ENCODE measurements at regions not wholly inside any gene's neighbourhood (a gene's known extent, or its start where the extent isn't known, plus 50 kb on each side); places are given as distances from the start of the nearest gene placed in this dataset.

DNA sequence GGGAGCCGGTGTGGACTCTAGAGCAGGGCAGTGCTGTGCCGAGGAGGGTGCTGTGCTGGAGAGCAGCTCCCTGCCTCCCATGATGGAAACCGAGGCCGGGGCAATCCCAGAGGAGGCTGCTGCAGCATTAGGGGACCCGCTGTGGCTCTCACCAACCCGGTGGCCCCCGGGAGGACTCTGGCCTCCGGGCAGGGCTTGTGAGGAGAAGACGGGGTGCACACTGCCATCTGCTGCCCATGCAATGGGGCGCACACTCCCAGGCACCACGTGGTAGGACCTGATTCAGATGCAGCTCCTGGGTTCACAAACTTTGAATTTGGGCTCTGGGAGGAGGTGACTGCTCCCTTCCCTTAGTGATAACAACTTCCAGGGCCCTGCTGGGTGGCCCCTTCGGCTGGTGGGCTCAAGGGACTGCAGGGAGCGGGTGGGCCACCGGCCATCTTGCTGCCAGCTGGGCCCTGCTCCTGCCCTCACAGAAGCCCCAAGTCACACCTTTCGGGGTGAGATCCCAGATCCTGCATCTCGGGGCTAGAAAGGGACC is 93.8 kb upstream of the FGF3 start:
- intact Hi-C loops (cut with micrococcal nuclease; ENCODE audit: unreplicated experiment), result loop anchor here (1.0 kb wide), 1 partner anchor 227 kb away; no protein-coding TSS in a partner anchor
- Histone ChIP-seq H3K27ac (ENCODE audit: low read depth, low read length, poor library complexity, severe bottlenecking) (no peak overlapping the region), H3K36me3 (ENCODE audit: insufficient read depth, low read length, poor library complexity, severe bottlenecking) (no peaks in the 10 kb centered on the region), H3K9me3 (ENCODE audit: low read depth, low read length, poor library complexity, severe bottlenecking) (no peaks in the 10 kb centered on the region), H3K4me3 (ENCODE audit: low read depth, low read length, poor library complexity, severe bottlenecking) (no peak overlapping the region), H3K27me3 (replicated peaks; ENCODE audit: insufficient read depth, low read depth, low read length, poor library complexity) (no peaks in the 10 kb centered on the region), H3K4me1 (ENCODE audit: insufficient read depth, low read length, poor library complexity, severe bottlenecking) (peaks cover 6% of the 10 kb centered on the region)
- TF ChIP-seq EZH2 (IDR thresholded peaks at IDR 0.05; ENCODE audit: borderline replicate concordance, low read depth, low read length, poor library complexity, severe bottlenecking), result no peak
- TF ChIP-seq, protein P1, sequence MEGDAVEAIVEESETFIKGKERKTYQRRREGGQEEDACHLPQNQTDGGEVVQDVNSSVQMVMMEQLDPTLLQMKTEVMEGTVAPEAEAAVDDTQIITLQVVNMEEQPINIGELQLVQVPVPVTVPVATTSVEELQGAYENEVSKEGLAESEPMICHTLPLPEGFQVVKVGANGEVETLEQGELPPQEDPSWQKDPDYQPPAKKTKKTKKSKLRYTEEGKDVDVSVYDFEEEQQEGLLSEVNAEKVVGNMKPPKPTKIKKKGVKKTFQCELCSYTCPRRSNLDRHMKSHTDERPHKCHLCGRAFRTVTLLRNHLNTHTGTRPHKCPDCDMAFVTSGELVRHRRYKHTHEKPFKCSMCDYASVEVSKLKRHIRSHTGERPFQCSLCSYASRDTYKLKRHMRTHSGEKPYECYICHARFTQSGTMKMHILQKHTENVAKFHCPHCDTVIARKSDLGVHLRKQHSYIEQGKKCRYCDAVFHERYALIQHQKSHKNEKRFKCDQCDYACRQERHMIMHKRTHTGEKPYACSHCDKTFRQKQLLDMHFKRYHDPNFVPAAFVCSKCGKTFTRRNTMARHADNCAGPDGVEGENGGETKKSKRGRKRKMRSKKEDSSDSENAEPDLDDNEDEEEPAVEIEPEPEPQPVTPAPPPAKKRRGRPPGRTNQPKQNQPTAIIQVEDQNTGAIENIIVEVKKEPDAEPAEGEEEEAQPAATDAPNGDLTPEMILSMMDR (conservative IDR thresholded peaks at IDR 0.05; ENCODE audit: low read depth, low read length), result peak; percentile 62
- POLR2A ChIA-PET (ENCODE audit: low non-redundant PET), result no interaction called here
- no TSS peak for BruUV-seq (replicated peaks)
- peak; percentile 44 for DNase-seq (ENCODE audit: low spot score)
- CTCF ChIA-PET, result interaction anchor here (0.8 to 1.5 kb wide), 3 partner anchors 31 to 279 kb away, joined by 3 to 5 read pairs (median 4); no protein-coding TSS in a partner anchor

DNA sequence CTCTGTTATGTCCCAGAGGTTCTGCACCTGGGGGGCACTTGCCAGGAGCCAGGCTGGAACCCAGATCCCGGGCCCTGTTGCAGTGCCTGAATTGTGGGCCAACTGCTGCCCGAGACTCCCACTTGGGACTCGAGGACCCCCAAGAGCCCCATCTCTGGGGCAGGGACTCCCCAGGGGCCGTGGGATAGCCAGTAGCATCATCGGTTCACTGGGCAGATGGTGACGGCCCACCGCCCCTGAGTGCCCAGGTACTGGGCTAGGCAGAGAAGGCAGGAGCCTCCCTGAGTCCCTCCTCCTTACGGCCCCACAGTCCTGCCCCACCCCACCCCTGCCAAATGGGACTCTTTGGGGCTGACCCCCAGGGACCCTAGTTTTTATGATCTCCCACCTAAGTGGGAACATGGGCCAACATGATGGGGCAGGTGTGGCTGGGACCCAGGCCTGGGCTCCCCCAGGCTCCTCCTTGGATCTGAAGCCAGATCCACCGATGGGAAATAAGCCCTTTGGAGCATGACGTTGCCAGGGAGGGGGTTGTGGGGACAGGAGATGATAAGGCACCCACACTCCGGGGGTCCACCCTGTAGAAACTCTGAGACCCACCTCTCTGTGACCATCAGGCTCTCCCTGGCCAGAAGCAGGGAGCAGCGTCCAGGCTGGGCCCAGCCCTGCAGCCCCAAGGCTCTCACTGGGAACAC is 94.5 kb upstream of the FGF3 start:
- no peaks in the 10 kb centered on the region for H3K9me3 ChIP-seq (ENCODE audit: low read depth, low read length, poor library complexity, severe bottlenecking)
- ChIA-PET POLR2A (ENCODE audit: low non-redundant PET) (no interaction called here), CTCF (interaction anchor here (0.8 to 1.5 kb wide), 3 partner anchors 32 to 278 kb away, joined by 3 to 5 read pairs (median 4); no protein-coding TSS in a partner anchor)
- TF ChIP-seq, protein P1 (conservative IDR thresholded peaks at IDR 0.05; ENCODE audit: low read depth, low read length), result no peak
- TF ChIP-seq EZH2 (IDR thresholded peaks at IDR 0.05; ENCODE audit: borderline replicate concordance, low read depth, low read length, poor library complexity, severe bottlenecking), result no peak
- no peak overlapping the region for H3K4me3 ChIP-seq (ENCODE audit: low read depth, low read length, poor library complexity, severe bottlenecking)
- DNase-seq (ENCODE audit: low spot score), result no peak
- no peak overlapping the region for H3K27ac ChIP-seq (ENCODE audit: low read depth, low read length, poor library complexity, severe bottlenecking)
- peaks cover 6% of the 10 kb centered on the region for H3K4me1 ChIP-seq (ENCODE audit: insufficient read depth, low read length, poor library complexity, severe bottlenecking)
- no TSS peak for BruUV-seq (replicated peaks)
- H3K36me3 ChIP-seq (ENCODE audit: insufficient read depth, low read length, poor library complexity, severe bottlenecking), result no peaks in the 10 kb centered on the region
- no peaks in the 10 kb centered on the region for H3K27me3 ChIP-seq (replicated peaks; ENCODE audit: insufficient read depth, low read depth, low read length, poor library complexity)
- intact Hi-C loops (cut with micrococcal nuclease; ENCODE audit: unreplicated experiment), result loop anchor here (1.0 kb wide), 1 partner anchor 227 kb away; no protein-coding TSS in a partner anchor

DNA sequence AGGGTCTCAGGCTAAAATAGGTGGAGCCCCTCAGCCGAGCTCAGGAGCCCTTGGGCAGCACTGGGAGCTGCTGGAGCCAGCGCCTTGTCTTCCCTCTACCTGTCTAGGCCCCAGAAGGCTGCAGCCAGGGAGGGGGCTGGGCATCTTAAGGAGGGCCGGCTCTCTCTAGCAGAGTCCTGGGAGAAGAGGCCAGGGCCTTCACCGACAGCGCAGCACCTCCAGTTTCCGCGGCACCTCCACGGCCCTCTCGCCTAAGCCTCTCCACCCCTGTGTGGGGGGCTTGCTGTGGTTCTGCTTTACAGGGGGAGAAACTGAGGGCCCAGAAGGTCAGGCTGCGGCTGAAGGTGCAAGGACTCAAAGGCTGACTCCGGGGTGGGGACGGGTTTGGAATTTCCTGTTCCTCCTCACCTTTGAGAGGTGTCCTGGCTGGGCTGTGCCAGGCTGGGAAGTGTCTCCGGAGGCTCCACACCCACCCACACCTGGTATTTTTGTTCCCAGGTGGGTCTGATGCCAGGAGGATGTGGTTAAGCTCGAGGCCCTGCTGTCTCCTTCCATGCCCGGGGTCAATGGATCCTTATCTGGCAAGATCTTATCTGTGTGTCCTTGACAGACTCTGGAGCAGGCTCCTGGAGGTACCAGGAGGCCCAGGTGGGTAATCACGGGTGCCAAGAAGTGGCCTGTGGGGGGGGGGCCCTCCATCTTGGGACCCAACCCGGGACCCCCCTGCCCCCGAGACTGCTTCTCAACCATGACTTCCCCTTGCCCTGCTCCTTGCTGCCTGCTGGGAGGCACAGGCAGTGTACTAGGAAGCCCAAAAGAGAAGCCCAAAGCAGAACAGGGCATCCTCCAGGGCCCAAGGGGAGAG is 95.3 kb upstream of the FGF3 start:
- no peak for DNase-seq (ENCODE audit: low spot score)
- no peaks in the 10 kb centered on the region for H3K9me3 ChIP-seq (ENCODE audit: low read depth, low read length, poor library complexity, severe bottlenecking)
- ChIA-PET POLR2A (ENCODE audit: low non-redundant PET) (no interaction called here), CTCF (interaction anchor here (0.6 to 1.5 kb wide), 5 partner anchors 8 to 282 kb away, joined by 3 to 16 read pairs (median 4); no protein-coding TSS in a partner anchor)
- peaks cover 6% of the 10 kb centered on the region for H3K4me1 ChIP-seq (ENCODE audit: insufficient read depth, low read length, poor library complexity, severe bottlenecking)
- no peak for TF ChIP-seq EZH2 (IDR thresholded peaks at IDR 0.05; ENCODE audit: borderline replicate concordance, low read depth, low read length, poor library complexity, severe bottlenecking)
- TF ChIP-seq, protein P1 (conservative IDR thresholded peaks at IDR 0.05; ENCODE audit: low read depth, low read length), result no peak
- no peak overlapping the region for H3K4me3 ChIP-seq (ENCODE audit: low read depth, low read length, poor library complexity, severe bottlenecking)
- H3K27me3 ChIP-seq (replicated peaks; ENCODE audit: insufficient read depth, low read depth, low read length, poor library complexity), result no peaks in the 10 kb centered on the region
- no peaks in the 10 kb centered on the region for H3K36me3 ChIP-seq (ENCODE audit: insufficient read depth, low read length, poor library complexity, severe bottlenecking)
- intact Hi-C loops (cut with micrococcal nuclease; ENCODE audit: unreplicated experiment), result loop anchor here (1.0 kb wide), 1 partner anchor 282 kb away; no protein-coding TSS in a partner anchor
- H3K27ac ChIP-seq (ENCODE audit: low read depth, low read length, poor library complexity, severe bottlenecking), result no peak overlapping the region
- BruUV-seq (replicated peaks), result no TSS peak

Data from A673 (cell line).